Globus pallidus (tissue), 1 donor: ENCODE measurements at regions not wholly inside any gene's neighbourhood (a gene's known extent, or its start where the extent isn't known, plus 50 kb on each side); places are given as distances from the start of the nearest gene placed in this dataset.
"Not testable (repeated sequence)": the region's sequence is repeated elsewhere in the genome, so short reads cannot be mapped to it uniquely, and the experiment has no call there.

Experiments
- DNase-seq: peaks from one replicate; pipeline ENCODE4 v3.0.0-alpha.2; 2015; ENCODE audit warnings: low spot score

DNA sequence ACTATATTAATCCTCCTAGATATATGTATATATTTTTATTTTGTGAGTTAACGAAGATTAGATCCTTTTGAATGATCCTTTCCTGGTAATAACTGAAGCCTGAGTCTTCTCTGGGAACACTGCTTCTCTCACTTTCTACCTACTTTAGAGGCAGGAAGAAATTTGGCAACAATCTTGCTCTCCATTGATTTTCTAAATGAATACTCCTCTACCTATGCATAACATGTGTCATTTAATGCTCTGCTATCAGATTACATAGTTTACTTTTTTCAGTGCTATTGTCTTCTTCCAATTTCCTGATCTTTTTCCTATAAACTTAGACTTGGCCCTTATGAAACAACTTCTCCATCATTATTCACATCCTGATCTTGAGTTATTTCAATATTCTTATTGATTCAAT lies 60.4 kb upstream of the PDHA2 start:
- no peak for DNase-seq

DNA sequence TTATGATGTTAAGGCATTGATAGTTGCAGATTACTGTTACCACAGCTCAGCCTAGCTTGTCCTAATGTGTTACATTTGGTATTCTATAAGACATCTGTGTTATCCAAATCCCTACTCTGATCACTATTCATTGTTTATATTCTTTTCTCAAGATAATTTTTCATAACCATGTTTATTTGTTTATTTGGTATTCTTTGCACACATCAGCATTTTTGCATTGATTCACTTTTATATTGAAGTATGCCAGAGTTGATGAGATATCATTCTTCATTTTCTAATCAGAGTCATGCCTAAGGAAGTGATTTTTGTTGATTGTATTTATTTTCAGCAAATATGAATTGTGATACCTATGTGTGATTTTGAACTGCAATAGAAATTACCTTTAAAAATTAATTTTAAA lies 61.2 kb upstream of the PDHA2 start:
- no peak for DNase-seq

DNA sequence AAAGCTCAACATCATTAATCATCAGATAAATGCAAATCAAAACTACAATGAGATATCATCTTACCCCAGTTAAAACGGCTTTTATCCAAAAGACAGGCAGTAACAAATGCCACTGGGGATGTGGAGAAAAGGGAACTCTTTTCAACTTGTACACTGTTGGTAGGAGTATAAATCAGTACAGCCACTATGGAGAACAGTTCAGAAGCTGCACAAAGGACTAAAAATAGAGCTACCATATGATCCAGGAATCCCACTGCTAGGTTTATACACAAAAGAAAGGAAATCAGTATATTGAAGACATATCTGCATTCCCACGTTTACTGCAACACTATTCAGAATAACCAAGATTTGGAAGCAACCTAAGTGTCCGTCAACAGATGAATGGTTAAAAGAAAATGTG lies 69.3 kb upstream of the PDHA2 start:
- DNase-seq = not testable (repeated sequence)

DNA sequence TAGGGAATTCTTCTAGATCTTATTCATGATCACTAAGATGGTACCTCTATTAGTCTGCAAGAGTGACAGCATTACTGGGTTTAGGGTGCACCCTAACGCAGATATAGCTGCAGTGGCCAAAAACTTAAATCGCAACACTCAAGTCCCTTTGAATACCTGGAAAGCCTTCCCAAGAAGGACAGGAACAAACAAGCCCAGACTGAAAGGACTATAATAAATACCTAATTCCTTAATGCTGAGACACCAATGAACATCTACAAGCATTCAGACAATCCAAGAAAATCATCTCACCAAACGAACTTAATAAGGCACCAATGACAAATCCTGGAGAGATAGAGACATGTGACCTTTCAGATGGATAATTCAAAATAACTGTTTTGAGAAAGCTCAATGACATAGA lies 74.9 kb upstream of the PDHA2 start:
- DNase-seq = no peak

DNA sequence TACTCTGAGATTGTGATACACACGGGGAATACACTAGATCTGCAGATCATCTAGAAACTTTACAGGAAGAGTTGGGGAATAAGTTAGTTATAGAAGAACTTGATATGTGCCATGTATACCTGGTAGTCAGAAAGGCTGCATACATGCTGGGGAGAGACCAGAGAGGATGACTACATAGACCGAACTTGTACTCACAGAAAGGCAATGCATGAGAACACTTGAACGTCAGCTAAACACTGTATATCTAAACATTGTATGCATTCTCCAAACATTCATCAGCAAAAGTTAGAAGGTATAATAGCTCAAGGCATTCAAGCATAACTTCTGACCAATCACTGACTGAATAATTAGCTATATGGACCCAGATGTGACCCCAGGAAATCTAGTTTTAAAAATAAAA lies 78.0 kb upstream of the PDHA2 start:
- DNase-seq = no peak

DNA sequence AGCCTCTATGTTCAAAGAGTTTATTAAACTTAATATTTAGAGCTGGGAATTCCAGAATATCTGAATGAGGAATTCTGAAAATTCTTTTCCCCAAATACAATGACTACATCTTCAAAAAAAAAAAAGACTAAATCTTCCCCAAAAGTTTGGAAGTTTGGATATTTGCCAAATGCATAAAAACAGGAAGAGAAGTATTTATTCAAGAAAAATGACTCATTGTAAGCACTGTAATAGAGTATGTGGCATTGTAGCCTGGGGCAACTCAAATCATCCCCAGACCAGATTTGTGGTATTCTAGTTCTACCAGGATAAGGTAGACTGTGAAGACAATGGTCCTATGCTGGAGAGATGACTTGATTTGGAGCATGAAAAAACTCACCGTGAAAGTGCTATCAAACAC lies 78.5 kb upstream of the PDHA2 start:
- DNase-seq = no peak

DNA sequence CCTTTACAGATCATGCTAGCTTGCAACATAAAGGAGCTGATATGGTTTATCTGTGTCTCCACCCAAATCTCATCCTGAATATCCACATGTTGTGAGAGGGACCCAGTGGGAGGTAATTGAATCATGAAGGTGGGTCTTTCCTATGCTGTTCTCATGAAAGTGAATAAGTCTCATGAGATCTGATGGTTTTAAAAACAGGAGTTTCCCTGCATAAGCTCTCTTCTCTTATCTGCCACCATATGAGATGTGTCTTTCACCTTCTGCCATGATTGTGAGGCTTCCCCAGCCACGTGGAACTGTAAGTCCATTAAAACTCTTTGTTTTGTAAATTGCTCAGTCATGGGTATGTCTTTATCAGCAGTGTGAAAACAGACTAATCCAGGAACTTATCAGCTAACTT lies 79.2 kb upstream of the PDHA2 start:
- DNase-seq = not testable (repeated sequence)

DNA sequence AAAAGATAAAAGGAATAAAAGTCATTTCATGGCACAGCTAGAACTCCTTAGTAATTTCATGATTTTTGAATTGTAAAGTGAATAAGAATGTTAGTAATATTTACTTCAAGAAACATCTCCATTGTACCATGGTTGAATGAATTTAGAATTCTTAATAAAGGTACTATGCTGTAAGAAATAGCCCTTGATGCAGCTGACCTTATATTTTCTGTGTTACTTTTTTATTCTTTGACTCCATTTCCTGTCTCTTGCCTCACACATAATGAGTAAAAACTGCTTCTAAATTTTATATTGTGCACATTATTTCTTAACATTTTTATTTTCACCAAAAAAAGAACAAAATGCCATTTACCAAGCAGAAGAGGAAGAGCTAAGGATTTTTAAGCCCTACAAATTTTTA lies 81.9 kb upstream of the PDHA2 start:
- DNase-seq = no peak

DNA sequence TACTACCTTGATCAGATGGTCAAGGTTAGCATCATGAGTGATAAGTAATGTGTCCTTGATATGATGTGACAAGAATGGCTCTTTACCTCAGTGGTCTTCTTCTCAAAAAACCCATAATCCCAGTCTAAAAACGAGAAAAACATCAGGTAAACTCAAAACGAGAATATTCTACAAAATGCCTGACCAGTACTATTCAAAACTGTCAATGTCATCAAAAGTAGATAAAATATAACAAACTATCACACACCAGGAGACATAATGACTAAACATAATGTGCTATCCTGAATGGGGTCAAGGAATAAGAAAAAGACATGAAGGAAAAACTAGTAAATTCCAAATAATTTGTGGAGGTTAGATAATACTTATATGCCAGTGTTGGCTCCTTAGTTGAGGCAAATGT lies 85.2 kb upstream of the PDHA2 start:
- no peak for DNase-seq

DNA sequence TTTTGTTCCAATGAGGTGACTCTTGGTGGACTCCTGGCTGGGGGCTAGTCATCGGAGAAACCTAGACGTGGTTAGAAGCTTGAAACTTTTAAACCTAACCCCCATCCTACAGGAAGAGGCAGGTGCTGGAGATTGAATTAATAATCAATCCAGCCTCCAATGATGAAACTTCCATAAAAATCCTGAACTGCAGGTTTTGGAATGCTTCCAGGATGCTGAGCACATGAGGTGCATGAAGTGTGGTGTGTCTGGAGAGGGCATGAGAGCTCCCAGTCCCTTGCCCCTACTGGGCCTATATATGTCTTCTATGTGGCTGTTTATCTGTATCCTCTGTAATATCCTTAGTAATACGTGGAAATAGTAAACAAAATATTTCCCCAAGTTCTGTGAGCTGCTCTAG lies 90.7 kb upstream of the PDHA2 start:
- DNase-seq = no peak

DNA sequence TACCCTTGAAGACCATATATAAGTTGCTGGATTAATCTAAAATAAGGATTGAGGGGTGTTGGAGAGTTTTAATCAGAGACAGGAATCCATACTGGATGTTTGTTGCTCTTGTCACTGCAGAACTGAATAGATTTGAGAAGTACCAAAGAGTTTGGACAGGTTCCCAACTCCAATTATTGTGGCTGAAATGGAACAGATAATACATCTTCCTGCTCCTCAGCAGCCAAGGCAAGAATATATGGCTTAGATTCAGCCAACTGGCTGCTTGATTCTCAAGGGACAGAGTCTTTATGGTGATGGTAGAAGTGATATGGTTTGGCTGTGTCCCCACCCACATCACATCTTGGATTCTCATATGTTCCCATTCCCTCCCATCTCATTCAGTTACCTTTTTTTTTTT lies 97.0 kb upstream of the PDHA2 start:
- peak; percentile 47 for DNase-seq

DNA sequence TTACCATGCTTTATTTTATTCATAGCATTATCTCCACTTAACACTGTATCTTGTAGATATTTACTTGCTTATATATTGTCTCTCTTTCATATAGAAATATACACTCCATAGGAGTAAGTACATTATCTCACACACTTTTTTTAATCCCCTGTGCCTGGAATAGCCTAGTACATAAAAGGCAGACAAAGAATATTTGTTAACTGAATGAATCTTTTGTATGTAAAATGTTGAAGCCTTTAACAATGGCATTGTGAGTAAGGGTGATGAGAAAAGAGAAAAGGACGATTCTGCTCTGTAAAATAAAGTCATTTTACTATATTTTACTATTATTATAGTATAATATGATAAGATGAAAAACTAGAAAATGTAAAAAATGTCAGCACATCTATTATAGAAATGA lies 97.7 kb upstream of the PDHA2 start:
- peak; percentile 85 for DNase-seq

DNA sequence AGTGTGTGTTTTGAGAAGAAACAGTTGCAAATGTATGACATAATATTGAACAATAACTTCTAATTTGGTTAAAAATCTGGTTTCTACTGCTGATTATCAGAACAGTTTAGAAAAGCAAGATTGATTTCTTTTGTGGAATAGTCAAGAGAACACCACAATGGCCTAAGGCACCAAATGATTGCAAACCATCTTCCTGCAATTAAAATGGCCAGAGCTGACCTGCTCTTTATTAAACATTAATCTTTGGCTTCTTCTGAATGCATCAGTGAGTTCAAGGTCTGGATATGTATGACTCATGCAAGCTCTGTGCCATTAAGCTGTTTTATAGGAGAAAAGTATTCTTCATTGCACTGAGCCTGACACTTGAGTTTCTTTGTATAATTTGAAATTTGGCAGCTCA lies 107.8 kb upstream of the PDHA2 start:
- no peak for DNase-seq

DNA sequence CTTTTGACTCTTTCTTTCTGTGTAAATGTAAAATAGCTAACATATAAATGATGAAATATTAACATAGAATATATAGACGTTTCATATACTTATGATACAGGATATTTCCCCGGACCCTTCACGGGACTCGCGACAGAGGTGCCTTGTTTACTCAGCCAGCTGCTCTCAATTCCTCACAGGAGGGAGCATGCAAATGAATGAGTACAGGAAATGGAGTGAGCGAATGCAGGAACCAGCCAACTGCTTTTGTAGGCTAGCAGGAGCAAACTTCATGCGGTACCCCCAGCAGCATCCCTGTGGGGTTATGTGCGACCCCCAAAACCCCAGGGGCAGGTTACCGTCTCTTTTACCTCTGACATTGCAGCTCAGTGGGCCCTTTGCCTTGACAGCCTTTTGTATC lies 110.3 kb upstream of the PDHA2 start:
- no peak for DNase-seq

DNA sequence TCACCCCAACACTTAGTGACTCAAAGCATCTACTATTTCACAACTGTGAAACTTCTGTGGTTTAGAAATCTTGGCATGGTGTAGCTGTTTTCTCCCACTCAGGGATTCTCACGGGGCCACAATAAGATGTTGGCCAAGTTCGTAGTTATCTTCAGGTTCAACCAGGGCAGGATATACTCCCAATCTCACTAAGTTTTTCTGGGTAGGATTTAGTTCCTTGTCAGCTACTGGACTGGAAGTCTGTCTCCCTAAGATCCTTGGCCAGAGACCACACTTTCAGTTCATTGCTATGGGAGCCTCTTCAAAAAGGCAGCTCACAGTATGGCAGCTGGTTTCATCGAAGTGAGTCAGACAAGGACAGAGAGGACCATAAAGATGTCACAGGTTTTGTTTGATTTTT lies 111.7 kb upstream of the PDHA2 start:
- no peak for DNase-seq

DNA sequence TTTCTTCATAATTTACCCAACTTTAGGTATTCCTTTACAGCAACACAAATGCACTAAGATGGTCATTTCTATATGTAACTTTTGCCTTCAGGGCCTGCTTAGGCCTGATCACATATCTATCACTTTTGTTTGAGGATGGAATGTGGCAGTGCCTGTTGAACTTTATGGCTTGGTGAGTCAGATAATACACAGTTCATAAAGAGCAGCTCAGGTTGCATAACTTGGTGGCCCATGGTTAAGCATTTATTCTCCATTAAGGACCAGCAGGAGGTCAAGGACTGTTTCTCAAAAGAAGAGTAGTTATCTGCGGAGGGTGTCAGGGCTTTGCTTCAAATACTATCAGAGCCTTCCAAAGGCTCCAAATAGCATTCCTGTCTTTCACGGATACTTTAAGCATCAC lies 124.1 kb upstream of the PDHA2 start:
- no peak for DNase-seq

DNA sequence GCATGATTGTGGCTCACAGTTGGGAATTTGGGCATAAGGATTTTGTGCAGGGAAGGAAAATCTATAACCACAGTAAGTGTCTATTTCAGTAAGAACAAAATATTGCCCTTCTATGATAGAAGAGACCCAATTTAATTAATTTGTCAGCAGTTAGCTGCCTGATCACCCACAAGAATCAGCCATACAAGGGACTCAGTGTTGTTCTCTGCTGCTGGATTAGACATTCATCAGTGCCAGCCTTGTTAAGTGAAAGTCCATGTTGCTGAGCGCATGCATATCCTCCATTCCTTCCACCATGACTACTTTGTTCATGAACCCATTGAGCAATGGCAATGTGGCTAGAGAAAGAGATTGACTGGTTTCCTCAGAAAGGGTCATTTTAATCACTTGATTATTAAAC lies 125.3 kb upstream of the PDHA2 start:
- DNase-seq = no peak

DNA sequence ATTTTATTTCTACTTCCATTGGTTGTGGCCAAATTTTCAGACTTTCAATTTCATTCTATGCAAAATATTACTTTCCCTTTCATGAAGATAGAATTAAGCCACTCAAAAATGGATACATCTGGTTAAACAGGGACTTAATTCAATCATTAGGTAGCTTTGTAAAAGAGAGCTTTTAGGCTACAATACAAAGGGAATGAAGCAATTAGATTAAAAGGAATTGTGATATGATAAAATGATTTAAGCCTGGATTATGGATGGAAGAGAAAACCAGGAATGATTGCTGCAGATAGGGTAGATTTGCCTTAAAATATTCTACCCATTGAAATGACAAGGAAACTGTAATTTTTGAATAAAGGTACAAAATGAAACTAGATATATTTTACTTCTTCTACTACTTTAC lies 134.6 kb upstream of the PDHA2 start:
- DNase-seq = no peak

DNA sequence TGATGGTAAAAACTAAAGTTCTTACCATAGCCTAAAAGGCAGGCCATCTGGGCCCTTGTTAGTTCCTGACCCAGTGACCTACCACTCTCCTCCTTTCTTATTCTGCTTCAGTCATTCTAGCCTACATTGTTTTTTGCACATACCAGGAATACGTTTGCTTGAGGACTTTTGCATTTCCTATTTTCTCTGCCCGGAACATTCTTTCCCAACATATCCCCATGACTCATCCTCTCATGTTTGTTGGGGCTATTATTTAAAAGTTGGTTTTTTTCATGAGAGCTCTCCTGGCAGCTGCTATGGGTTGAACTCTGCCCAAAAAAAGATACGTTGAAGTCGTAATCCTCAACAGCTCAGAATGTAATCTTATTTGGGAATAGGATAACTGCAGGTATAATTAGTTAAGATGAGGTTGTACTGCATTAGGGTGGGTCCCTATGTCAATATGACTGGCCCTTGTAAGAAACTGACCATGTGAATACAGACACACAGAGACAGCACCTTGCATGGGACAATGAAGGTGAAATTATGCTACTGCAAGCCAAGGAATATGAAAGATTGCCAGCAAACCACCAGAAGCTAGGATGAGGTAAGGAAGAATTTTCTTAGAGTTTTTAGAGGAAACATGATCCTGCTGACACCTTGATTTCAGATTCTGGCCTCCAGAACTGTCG lies 138.3 kb upstream of the PDHA2 start:
- DNase-seq = no peak

DNA sequence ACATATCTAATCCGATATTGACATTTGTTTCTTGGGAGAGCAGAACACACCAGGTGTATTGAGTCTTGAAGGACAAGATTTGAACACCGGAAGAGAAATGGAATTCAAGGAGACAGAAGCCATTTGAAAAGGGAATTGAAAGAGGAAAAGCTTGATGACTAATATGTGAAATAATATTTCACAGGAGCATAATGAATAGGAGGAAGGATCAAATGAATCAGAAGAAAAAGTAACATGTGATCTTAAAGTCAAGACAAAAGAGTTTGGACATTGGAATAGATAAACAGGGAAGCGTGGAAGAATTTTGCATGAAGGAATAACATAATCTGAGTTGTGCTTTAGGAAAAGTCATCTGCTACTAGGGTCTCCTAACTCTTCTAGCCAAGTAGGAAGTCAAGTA lies 145.5 kb upstream of the PDHA2 start:
- DNase-seq = no peak

DNA sequence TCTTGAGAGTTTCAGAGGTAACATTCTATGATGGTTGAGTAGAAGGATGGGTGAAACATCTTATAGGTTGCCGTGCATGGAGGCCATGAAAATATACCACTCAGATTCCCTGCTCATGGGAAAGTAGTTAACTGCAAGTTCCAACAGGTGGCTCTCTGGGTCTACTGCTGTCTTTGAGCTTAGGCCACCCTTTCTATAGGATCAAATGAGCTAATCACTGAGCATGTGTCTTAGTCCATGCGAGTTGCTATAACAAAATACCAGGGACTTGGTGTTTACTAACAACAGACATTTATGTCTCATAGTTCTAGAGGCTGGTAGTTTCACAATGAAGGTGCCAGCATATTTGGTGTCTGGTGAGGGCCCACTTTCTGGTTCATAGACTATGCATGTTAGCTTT lies 144.8 kb upstream of the UNC5C start:
- peak; percentile 32 for DNase-seq

DNA sequence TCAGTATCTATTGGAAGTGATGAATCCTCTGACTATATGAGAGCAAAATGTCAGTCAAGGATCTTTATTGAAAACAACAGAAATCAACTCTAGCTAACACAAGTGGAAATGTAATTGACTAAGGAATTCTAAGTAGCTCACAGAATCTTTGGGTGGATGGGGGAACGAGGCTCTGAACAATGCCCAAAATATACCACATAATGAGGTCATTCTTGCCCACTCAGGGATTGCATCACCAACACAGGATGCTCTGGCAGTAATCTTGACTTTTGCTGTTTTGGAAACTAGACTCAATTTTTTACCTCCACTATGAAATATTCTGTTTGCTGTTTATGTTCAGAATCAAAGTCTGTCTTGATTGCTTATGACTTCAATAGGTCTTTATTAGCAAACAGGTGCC lies 127.4 kb upstream of the UNC5C start:
- no peak for DNase-seq

DNA sequence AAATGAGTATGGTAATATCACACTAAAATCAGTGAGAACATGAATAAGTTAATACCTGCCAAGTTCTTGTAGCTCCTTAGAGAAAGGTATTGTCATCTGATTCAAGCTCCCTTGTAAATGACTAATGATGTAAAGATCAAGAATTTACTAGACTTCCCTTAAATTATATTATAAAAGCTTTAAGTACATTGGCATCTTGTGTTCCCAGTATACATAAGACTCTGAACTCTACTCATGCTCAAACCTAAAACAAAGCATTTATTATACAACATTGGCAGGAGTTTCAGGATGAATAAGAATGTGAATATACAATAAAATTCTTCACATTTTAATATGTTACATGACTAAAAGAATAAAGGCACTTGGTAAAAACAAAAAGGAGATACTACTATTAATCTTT lies 126.8 kb upstream of the UNC5C start:
- DNase-seq = no peak

DNA sequence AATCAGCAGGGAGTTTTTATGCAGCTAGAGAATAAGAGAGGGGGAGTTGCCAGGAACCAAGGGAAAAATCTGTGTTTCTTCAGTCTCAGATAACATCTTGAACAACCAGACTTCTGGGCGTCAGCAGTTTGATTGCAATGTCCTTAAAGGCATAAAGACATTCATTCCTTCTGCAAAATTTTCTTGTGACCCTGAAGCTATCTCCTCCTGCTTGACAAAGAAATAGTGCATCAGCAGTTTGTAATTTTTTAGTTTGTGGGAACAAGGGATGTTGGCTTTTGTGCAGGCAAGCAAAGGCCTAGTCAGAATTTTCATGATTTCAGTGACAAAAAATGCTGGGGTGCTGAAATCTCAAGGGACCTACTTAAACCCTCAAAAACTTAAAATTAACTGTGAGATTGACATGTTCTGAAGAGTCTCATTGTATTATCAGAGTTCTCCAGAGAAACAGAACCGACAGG lies 125.8 kb upstream of the UNC5C start:
- no peak for DNase-seq

DNA sequence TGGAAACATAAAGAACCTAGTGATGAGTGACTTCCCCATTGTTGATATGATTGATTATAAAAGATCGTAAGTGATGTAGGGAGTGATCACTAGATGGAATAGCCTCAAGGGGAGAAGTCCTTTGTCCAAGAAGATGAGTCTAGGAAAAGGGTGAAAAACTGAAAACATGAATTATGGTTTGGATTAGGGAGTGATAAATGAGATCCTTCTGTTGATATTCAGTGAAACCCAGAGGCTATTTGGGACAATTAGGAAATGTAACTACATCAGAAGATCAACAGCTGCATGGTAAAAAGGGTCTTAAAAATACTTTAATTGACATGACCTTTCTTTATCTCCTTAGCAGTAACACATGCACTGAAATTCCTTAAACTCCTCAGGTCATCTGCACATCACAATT lies 124.0 kb upstream of the UNC5C start:
- DNase-seq = no peak
